ENCODE measurements at regions not wholly inside any gene's neighbourhood (a gene's known extent, or its start where the extent isn't known, plus 50 kb on each side); places are given as distances from the start of the nearest gene placed in this dataset. TPM values are rescaled to one million over a fixed set of nuclear protein-coding genes. Genes with fewer than 3 reads are reported as not detected.

Small RNAs in the stretch of these regions (small RNA-seq; reads per million reads assigned to genes)
- gene AC233266.1 (not detected), gene RNA5SP100 (not detected)
